ENCODE measurements at regions not wholly inside any gene's neighbourhood (a gene's known extent, or its start where the extent isn't known, plus 50 kb on each side); places are given as distances from the start of the nearest gene placed in this dataset.

DNA sequence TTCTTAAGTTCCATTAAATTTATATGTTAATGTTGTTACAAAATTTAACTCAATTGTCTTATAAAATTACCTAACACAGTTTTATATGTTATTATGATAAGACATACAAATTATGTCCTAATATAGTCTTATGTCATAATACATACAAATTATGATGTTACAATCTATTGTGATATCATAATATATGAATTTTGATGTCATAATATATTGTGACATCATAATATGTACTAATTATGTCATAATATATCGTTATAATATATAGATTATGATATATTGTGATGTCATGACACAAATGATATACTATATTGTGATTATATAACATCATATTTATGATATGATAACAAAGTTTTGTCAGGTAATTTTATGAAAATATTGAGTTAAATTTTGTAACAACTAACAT is 1789.6 kb downstream of the TP53TG3F start:
- intact Hi-C loops (cut with micrococcal nuclease) = no loop called here

More for the DNA sequence above, 1789.6 kb downstream of the TP53TG3F start:
- ChIA-PET RAD21 (ENCODE audit: low non-redundant PET in 1 of 2, low total read pairs in 2 of 2, uncharacterized antibody in 2 of 2, unreplicated experiment in 2 of 2) (no interaction called here), POLR2A (no interaction called here), CTCF (no interaction called here)
- no TSS peak for BruUV-seq (replicated peaks)
- DNase-seq (ENCODE audit: low read depth, low spot score) (no peak), ATAC-seq (no peak)
- Histone ChIP-seq H3K9me2 (ENCODE audit: insufficient read depth) (no peaks in the 10 kb centered on the region), H3K27ac (ENCODE audit: low read depth, low read length) (no peak overlapping the region), H3K9me3 (ENCODE audit: control insufficient read depth in 1 of 2, insufficient read depth in 1 of 2, low read depth in 1 of 2, low read length in 2 of 2) (peaks cover 0 to 22% of the 10 kb centered on the region in 2 experiments; a peak in 2 of 4 replicates), H2AFZ (ENCODE audit: low read depth, low read length, poor library complexity, severe bottlenecking) (no peak overlapping the region), H3K9ac (ENCODE audit: low read length) (no peak overlapping the region), H3K79me2 (ENCODE audit: insufficient read depth, low read length) (no peaks in the 10 kb centered on the region), H3K4me2 (ENCODE audit: low read length) (no peak overlapping the region), H3K27me3 (ENCODE audit: insufficient read depth, low read length) (no peaks in the 10 kb centered on the region), H3K4me1 (ENCODE audit: control insufficient read depth in 1 of 2, insufficient read depth in 2 of 2, low read length in 2 of 2) (no peaks in the 10 kb centered on the region), H3K36me3 (ENCODE audit: control insufficient read depth in 1 of 2, insufficient read depth in 2 of 2, low read length in 2 of 2) (no peaks in the 10 kb centered on the region), H4K20me1 (ENCODE audit: insufficient read depth) (no peaks in the 10 kb centered on the region), H3K4me3 (replicated peaks in 1 of 2; ENCODE audit: low read depth in 1 of 2, low read length in 2 of 2) (no peak overlapping the region)
- TF ChIP-seq FOSL1 (IDR thresholded peaks at IDR 0.05; ENCODE audit: low read depth) (no peak), SRF (IDR thresholded peaks at IDR 0.05; ENCODE audit: low read depth) (no peak), TCF7L2 (IDR thresholded peaks at IDR 0.05; ENCODE audit: borderline replicate concordance, extremely low read depth, insufficient read depth, insufficient read length) (no peak), ZBTB33 (IDR thresholded peaks at IDR 0.05; ENCODE audit: extremely low read depth, insufficient replicate concordance, low read length) (no peak), ZNF274 (IDR thresholded peaks at IDR 0.05; ENCODE audit: low read depth, low read length) (no peak), EGR1 (IDR thresholded peaks at IDR 0.05; ENCODE audit: low read depth) (no peak), JUND (IDR thresholded peaks at IDR 0.05) (no peak), CBX3 (IDR thresholded peaks at IDR 0.05; ENCODE audit: low read depth) (no peak), ELF1 (IDR thresholded peaks at IDR 0.05; ENCODE audit: borderline replicate concordance, low read depth) (no peak), RAD21 (IDR thresholded peaks at IDR 0.05; ENCODE audit: low read depth) (no peak), CTCF (IDR thresholded peaks at IDR 0.05 in 2 of 3, conservative IDR thresholded peaks at IDR 0.05 in 1 of 3; ENCODE audit: borderline replicate concordance in 1 of 3, insufficient read depth in 1 of 3, low read depth in 2 of 3, low read length in 2 of 3) (no peak)

Data from HCT116 (cell line).